ENCODE measurements at regions not wholly inside any gene's neighbourhood (a gene's known extent, or its start where the extent isn't known, plus 50 kb on each side); places are given as distances from the start of the nearest gene placed in this dataset.

DNA sequence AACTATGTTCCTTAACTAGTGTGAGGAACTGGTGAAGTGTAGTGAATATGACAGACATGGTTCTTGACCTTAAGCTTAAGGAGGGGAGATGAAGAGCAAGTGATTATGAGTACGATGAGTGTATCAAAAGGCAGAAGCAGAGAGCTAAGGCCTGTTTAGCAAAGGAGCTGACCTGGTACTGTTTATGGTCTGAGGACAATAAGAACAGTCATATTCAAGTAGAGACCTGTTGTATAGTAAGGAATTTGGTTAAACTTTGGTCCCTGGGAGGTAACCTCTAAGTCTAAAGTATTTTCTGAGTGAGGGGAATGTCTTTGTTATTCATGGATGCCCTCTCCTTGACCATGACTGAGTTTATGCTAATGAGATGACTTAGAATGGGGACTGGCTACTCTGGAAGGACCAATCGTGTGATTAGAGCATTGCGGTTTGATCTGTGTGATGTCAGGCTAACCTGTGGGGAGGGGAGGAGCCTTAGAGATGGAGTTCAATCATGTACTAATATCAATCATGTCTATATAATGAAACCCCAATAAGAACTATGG is 389.3 kb downstream of the BMP4 start:
- Histone ChIP-seq H4K8ac (replicated peaks; ENCODE audit: insufficient read length, low read depth, low read length) (no peak overlapping the region), H3K27ac (ENCODE audit: insufficient read length, low read depth, low read length) (no peak overlapping the region), H3K27me3 (ENCODE audit: insufficient read depth, low read length) (no peaks in the 10 kb centered on the region), H3K4me1 (ENCODE audit: insufficient read depth, low read length) (peaks cover 2% of the 10 kb centered on the region; the same call in 1 of the 2 replicates), H3K9ac (ENCODE audit: extremely low read depth, insufficient read length, low read length) (no peak overlapping the region), H2AK5ac (ENCODE audit: insufficient read length, low read length) (no peak overlapping the region), H2BK120ac (ENCODE audit: low read depth, low read length, poor library complexity, severe bottlenecking) (no peak overlapping the region), H4K91ac (ENCODE audit: insufficient read length, low read depth, low read length) (no peak overlapping the region), H3K79me1 (ENCODE audit: insufficient read depth, low read depth, low read length, poor library complexity, severe bottlenecking) (no peaks in the 10 kb centered on the region), H3K79me2 (ENCODE audit: insufficient read depth, low read length) (no peaks in the 10 kb centered on the region), H3K23ac (ENCODE audit: insufficient read length, low read depth, low read length) (no peak overlapping the region), H2BK15ac (ENCODE audit: low read depth, low read length) (no peak overlapping the region), H3K23me2 (ENCODE audit: insufficient read length, low read depth, low read length, poor library complexity, severe bottlenecking) (no peaks in the 10 kb centered on the region), H2BK12ac (ENCODE audit: insufficient read length, low read depth, low read length) (no peak overlapping the region), H3K56ac (ENCODE audit: insufficient read length, low read depth, low read length) (no peak overlapping the region), H3K4ac (ENCODE audit: low read depth, low read length) (no peak overlapping the region), H3K4me2 (ENCODE audit: insufficient read depth, insufficient read length, low read length) (no peak overlapping the region), H4K5ac (ENCODE audit: insufficient read length, low read depth, low read length) (no peak overlapping the region), H3K14ac (ENCODE audit: insufficient read depth, low read length) (no peak overlapping the region), H4K20me1 (ENCODE audit: control insufficient read depth, insufficient read depth, insufficient read length) (no peaks in the 10 kb centered on the region), H3K9me3 (ENCODE audit: control insufficient read depth, low read depth, low read length) (no peaks in the 10 kb centered on the region), H3T11ph (ENCODE audit: low read length) (no peak overlapping the region), H3K18ac (ENCODE audit: insufficient read length, low read depth, low read length) (no peak overlapping the region), H2AFZ (ENCODE audit: low read length) (no peak overlapping the region), H2BK5ac (ENCODE audit: insufficient read length, low read length) (no peak overlapping the region), H2BK20ac (ENCODE audit: low read depth, low read length, poor library complexity, severe bottlenecking) (no peak overlapping the region)
- no peak overlapping the region for H3K27ac Mint-ChIP-seq
- no peaks in the 10 kb centered on the region for H3K27me3 Mint-ChIP-seq (ENCODE audit: low read depth)
- H3K36me3 Mint-ChIP-seq (ENCODE audit: insufficient read depth in 1 of 3, low read depth in 3 of 3): peaks cover 0 to 9% (median 5%) of the 10 kb centered on the region in 3 experiments; a peak in 5 of 7 replicates
- DNase-seq: no peak
- peaks cover 30 to 40% of the 10 kb centered on the region in 2 experiments for H3K4me1 Mint-ChIP-seq
- TF ChIP-seq, protein P1, sequence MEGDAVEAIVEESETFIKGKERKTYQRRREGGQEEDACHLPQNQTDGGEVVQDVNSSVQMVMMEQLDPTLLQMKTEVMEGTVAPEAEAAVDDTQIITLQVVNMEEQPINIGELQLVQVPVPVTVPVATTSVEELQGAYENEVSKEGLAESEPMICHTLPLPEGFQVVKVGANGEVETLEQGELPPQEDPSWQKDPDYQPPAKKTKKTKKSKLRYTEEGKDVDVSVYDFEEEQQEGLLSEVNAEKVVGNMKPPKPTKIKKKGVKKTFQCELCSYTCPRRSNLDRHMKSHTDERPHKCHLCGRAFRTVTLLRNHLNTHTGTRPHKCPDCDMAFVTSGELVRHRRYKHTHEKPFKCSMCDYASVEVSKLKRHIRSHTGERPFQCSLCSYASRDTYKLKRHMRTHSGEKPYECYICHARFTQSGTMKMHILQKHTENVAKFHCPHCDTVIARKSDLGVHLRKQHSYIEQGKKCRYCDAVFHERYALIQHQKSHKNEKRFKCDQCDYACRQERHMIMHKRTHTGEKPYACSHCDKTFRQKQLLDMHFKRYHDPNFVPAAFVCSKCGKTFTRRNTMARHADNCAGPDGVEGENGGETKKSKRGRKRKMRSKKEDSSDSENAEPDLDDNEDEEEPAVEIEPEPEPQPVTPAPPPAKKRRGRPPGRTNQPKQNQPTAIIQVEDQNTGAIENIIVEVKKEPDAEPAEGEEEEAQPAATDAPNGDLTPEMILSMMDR (conservative IDR thresholded peaks at IDR 0.05): no peak
- H3K4me3 Mint-ChIP-seq: no peak overlapping the region
- peaks cover 5 to 25% of the 10 kb centered on the region in 2 experiments; a peak in 4 of 5 replicates for H3K9me3 Mint-ChIP-seq
- WGBS (ENCODE audit: extremely low coverage, insufficient read length, low lambda C conversion rate): no CpG with 5 or more reads among the region's 3 CpGs
